NCI-H226 (cell line): ENCODE measurements at regions not wholly inside any gene's neighbourhood (a gene's known extent, or its start where the extent isn't known, plus 50 kb on each side); places are given as distances from the start of the nearest gene placed in this dataset.

Source experiments
- DNase-seq: peaks from one replicate; pipeline ENCODE4 v3.0.0-alpha.2; 2015

DNA sequence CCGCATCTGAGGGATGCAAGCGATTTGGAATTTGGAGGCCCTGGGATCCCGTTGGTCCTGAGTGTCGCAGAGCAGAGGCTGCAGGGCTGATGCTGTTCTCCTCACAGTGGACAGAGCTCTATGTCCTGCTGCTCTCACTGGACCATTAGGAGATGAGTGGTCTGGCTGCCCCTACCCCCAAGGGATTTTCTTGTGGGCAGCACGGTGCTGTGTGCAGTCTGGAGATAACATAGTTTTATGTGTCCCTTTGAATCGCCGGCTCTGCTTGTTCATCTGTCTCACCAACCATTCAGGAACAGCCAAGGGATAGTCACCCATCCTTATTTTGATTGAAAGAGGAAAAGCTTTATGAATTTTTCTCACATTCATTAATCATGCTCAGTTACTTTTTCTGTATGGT is 49.9 kb downstream of the CHRM3 start:
- no peak for DNase-seq

GRCh38 chr1:239437822-239438221 is 51.5 kb downstream of the CHRM3 start:
- no peak for DNase-seq

DNA sequence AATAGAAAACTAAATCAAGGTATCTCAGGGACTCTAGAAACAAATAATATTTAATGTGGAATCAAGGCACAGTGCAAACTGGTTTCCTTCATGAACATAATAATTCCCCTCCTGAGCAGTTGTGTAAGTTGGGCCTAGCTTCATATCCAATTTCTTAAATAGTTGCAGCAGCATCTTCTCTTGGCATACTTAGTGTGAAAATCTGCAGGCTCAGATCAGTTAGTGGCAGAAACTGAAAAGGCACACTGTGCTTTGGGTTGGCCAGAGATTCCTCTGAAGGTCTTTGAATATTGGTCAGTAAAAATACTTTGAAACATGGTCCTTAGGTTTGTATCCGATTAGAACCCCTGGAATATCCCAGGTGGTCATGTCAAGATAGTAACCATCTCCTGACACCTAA is 52.5 kb downstream of the CHRM3 start:
- DNase-seq, result no peak

- no peak for DNase-seq
Measured at GRCh38 chr1:239443361-239443760, 57.0 kb downstream of the CHRM3 start.

DNA sequence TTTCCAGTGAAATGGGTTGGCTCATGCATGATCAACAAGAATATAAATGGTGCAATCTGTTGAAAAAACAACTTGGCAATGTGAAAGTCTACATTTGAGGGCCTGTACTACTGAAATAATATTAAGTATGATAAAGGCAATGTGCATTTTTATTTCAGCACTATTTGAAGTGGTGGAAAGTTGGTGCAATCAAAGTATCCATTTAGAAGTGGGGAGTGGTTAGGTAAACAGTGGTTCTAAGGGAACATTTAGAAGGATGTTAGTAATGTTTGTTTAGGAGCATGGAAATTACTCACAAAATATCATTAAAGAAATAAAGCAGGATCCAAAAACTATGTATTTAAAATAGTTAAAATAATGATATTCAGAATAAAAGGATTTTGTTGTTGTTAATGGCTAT is 60.2 kb downstream of the CHRM3 start:
- DNase-seq, result no peak

GRCh38 chr1:239448911-239449310 is 62.5 kb downstream of the CHRM3 start:
- no peak for DNase-seq

- no peak for DNase-seq
Measured at GRCh38 chr1:239455743-239456142, 69.4 kb downstream of the CHRM3 start.

- no peak for DNase-seq
Measured at GRCh38 chr1:239456788-239457187, 70.4 kb downstream of the CHRM3 start.

GRCh38 chr1:239457491-239458143 is 71.2 kb downstream of the CHRM3 start:
- no peak for DNase-seq

- DNase-seq, result no peak
Measured at GRCh38 chr1:239458144-239458500, 71.8 kb downstream of the CHRM3 start.

- DNase-seq, result no peak
Measured at GRCh38 chr1:239467730-239468129, 81.4 kb downstream of the CHRM3 start.

GRCh38 chr1:239478069-239478468 is 91.7 kb downstream of the CHRM3 start:
- DNase-seq, result no peak

- no peak for DNase-seq
Measured at GRCh38 chr1:239483391-239483790, 97.0 kb downstream of the CHRM3 start.

- peak; percentile 28 for DNase-seq
Measured at GRCh38 chr1:239493811-239494414, 107.5 kb downstream of the CHRM3 start.

GRCh38 chr1:239505094-239505493 is 118.7 kb downstream of the CHRM3 start:
- DNase-seq, result no peak

DNA sequence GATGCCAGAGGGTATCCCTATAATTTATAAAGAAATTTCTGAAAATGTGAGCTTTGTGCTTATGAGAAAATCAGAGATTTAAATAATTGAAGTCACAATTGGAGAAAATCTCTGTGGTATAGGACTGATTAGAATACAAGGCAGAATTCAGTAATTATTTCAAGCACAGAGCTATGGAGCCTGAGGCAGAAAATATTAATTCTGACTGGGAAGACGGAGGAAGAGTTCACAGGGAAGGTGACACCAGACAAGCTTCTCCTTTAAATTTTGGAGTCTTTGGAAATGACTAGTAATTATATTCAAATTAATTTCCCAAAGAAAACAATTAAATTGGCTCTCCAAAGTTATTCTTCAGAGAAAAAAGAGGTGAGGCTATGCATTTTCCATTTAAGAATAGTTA is 121.5 kb downstream of the CHRM3 start:
- no peak for DNase-seq

DNA sequence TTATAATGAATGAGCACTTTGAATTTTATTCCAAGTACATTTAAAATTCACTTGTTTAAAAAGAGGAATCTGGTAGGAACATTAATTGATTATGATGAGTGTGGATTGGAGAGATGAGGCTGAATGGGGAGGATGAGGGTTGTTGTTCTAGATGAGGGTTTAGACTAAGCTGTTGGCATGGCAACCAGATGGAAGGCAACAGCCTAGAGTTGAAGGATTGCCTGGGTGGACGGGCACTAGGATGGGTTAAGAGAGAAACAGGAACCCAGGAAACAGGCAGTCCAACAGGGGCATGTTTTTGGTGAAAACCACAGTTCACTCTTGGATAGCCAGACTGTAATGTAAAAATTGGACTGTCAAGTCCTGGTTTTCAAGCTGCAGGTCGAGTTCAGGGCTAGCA is 125.5 kb downstream of the CHRM3 start:
- no peak for DNase-seq

GRCh38 chr1:239516579-239516978 is 130.2 kb downstream of the CHRM3 start:
- DNase-seq, result no peak

GRCh38 chr1:239526391-239526790 is 140.0 kb downstream of the CHRM3 start:
- DNase-seq, result no peak

DNA sequence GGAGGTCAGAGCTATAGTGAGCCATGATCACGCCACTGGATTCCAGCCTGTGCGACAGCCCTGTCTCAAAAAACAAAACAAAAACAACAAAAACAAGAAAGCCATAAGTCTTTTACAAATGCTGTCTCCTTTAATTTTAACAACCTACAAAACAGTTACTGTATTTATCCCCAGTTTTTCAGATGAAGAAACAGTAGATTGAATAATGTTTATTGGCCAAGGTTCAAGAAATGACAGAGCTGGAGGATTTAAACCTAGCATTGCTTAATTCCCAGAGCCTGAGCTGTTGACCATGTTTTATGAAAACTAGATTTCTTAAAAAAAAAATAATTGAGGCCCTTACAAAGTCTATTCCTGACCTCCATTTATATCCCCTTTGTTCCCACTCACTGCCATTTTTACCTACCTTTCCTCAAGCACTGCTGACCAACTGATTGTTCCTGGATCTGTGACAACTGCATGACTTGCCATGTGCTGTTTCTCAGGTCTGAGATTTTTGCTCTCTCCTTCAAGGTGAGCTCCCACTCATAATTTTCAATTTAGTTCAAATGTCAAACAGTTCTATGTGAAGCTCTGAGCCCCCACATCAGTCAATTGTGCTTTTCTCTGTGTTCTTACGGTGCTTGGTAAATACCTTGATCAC is 140.8 kb downstream of the CHRM3 start:
- DNase-seq, result no peak

- DNase-seq, result no peak
Measured at GRCh38 chr1:239536165-239536849, 149.9 kb downstream of the CHRM3 start.

GRCh38 chr1:239537795-239538194 is 151.4 kb downstream of the CHRM3 start:
- no peak for DNase-seq

- DNase-seq, result no peak
Measured at GRCh38 chr1:239538239-239538988, 152.0 kb downstream of the CHRM3 start.
